ENCODE measurements at regions not wholly inside any gene's neighbourhood (a gene's known extent, or its start where the extent isn't known, plus 50 kb on each side); places are given as distances from the start of the nearest gene placed in this dataset.
"Not testable (repeated sequence)": the region's sequence is repeated elsewhere in the genome, so short reads cannot be mapped to it uniquely, and the experiment has no call there.

DNA sequence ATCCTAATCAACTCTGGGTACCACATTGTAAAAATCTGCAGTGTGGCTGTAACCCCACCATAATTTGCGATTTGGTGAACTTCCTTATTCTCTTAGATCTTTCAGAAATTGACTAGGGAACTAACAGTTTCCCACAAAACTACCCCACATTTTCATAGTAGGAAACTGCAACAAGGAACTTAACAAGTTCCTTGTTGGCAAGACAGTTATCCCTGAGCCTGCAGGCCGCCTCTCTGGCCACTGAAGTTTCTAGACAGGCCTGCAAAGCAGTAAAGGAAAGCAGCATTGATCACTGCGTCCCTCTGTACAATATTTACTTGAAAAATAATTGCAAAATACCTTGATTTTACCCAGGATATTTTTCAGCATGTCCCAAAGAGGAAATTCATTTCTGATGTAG, 372.9 kb downstream of the ANAPC1 start:
- TF ChIP-seq CTCF (conservative IDR thresholded peaks at IDR 0.05); ZFX (IDR thresholded peaks at IDR 0.05): not testable (repeated sequence)
